ENCODE measurements at regions not wholly inside any gene's neighbourhood (a gene's known extent, or its start where the extent isn't known, plus 50 kb on each side); places are given as distances from the start of the nearest gene placed in this dataset.
"Not testable (repeated sequence)": the region's sequence is repeated elsewhere in the genome, so short reads cannot be mapped to it uniquely, and the experiment has no call there.

GRCh38 chr2:150204451-150204850, 283.0 kb downstream of the RND3 start:
- TF ChIP-seq CTCF (IDR thresholded peaks at IDR 0.05) (no peak), ZFX (IDR thresholded peaks at IDR 0.05; ENCODE audit: borderline replicate concordance) (no peak)
- no peak overlapping the region for H3K27ac ChIP-seq

- not testable (repeated sequence) for H3K27ac ChIP-seq
Measured at GRCh38 chr2:150194816-150195215, 292.7 kb downstream of the RND3 start.

GRCh38 chr2:150192701-150193100, 294.8 kb downstream of the RND3 start:
- H3K27ac ChIP-seq, result no peak overlapping the region
- no peak for TF ChIP-seq CTCF (IDR thresholded peaks at IDR 0.05)
- TF ChIP-seq ZFX (IDR thresholded peaks at IDR 0.05; ENCODE audit: borderline replicate concordance), result no peak

- TF ChIP-seq CTCF (IDR thresholded peaks at IDR 0.05) (no peak), ZFX (IDR thresholded peaks at IDR 0.05; ENCODE audit: borderline replicate concordance) (no peak)
- no peak overlapping the region for H3K27ac ChIP-seq
Measured at GRCh38 chr2:150191349-150191748, 296.1 kb downstream of the RND3 start.

- H3K27ac ChIP-seq, result no peak overlapping the region
- no peak for TF ChIP-seq CTCF (IDR thresholded peaks at IDR 0.05)
Measured at GRCh38 chr2:150190546-150190945, 296.9 kb downstream of the RND3 start.

- no peak overlapping the region for H3K27ac ChIP-seq
- TF ChIP-seq CTCF (IDR thresholded peaks at IDR 0.05) (no peak), ZFX (IDR thresholded peaks at IDR 0.05; ENCODE audit: borderline replicate concordance) (no peak)
Measured at GRCh38 chr2:150188800-150189199, 298.7 kb downstream of the RND3 start.

GRCh38 chr2:150188177-150188576, 299.3 kb downstream of the RND3 start:
- no peak overlapping the region for H3K27ac ChIP-seq

More at GRCh38 chr2:150188177-150188576, 299.3 kb downstream of the RND3 start:
- TF ChIP-seq ZFX (IDR thresholded peaks at IDR 0.05; ENCODE audit: borderline replicate concordance) (no peak), CTCF (IDR thresholded peaks at IDR 0.05) (peak; percentile 21)
